Lung (tissue), 11 donors: ENCODE measurements at regions not wholly inside any gene's neighbourhood (a gene's known extent, or its start where the extent isn't known, plus 50 kb on each side); places are given as distances from the start of the nearest gene placed in this dataset.

Experiments used
- ATAC-seq: fragments of 200-7000 bp; cut with Tn5 transposase; one replicate; pipeline ENCODE4 v1.9.1; 2020; ENCODE audit warnings: moderate number of reproducible peaks; ENCODE audit not compliant: insufficient read depth, low FRiP score
- DNase-seq, 3 donors: peaks; one replicate each; pipeline ENCODE4 v3.0.0-alpha.2; 2013 to 2017
- H3K27ac ChIP-seq, 2 donors: one replicate each; pipeline ENCODE4 v1.5.1; 2013; ENCODE audit warnings: mild to moderate bottlenecking in 2 of 2, moderate library complexity in 2 of 2, control low read depth in 1 of 2, inconsistent platforms in 1 of 2, low read depth in 1 of 2, low read length in 1 of 2
- H3K27me3 ChIP-seq, 3 donors: one replicate each; pipeline ENCODE4 v1.5.1; 2013; ENCODE audit warnings: low read length in 2 of 3; ENCODE audit not compliant: control insufficient read depth in 3 of 3, insufficient read depth in 3 of 3
- H3K36me3 ChIP-seq, 4 donors: one replicate each; pipeline ENCODE4 v1.5.1; 2013; ENCODE audit warnings: low read length in 4 of 4, mild to moderate bottlenecking in 1 of 4, moderate library complexity in 1 of 4; ENCODE audit not compliant: control insufficient read depth in 4 of 4, insufficient read depth in 4 of 4
- H3K4me1 ChIP-seq, 5 donors: one replicate each; pipeline ENCODE4 v1.5.1; 2013; ENCODE audit warnings: low read length in 5 of 5, mild to moderate bottlenecking in 2 of 5, moderate library complexity in 1 of 5; ENCODE audit not compliant: control insufficient read depth in 5 of 5, insufficient read depth in 5 of 5
- H3K4me3 ChIP-seq: one replicate; pipeline ENCODE4 v1.5.1; 2013; ENCODE audit warnings: mild to moderate bottlenecking, control low read depth, moderate library complexity
- H3K9ac ChIP-seq, 2 donors: one replicate each; pipeline ENCODE4 v1.5.1; 2013; ENCODE audit warnings: low read length in 2 of 2, control low read depth in 1 of 2; ENCODE audit not compliant: insufficient read depth in 1 of 2
- H3K9me3 ChIP-seq, 4 donors: one replicate each; pipeline ENCODE4 v1.5.1; 2013; ENCODE audit warnings: low read length in 3 of 4, mild to moderate bottlenecking in 1 of 4, moderate library complexity in 1 of 4; ENCODE audit not compliant: control insufficient read depth in 4 of 4, insufficient read depth in 3 of 4
- WGBS, 2 donors: extraction: QIAGEN DNeasy Blood & Tissue Kit; methylation state at CpG; one replicate each; pipeline ENCODE4 v1.1.7; 2013; 5-methylcytosine and 5-hydroxymethylcytosine counted together
- TF ChIP-seq, protein P1 (sequence below): IDR thresholded peaks from 2 replicates; pipeline ENCODE4 v1.5.1; 2012; ENCODE audit warnings: mild to moderate bottlenecking; ENCODE audit errors: control extremely low read depth, extremely low read depth
- donor health status: control.
- donor health status: control.
- donor health status: Bipolar disorder and iron deficiency.
- donor health status: healthy.
- donor health status: DM: yes; HTN: yes; CAD: no.

DNA sequence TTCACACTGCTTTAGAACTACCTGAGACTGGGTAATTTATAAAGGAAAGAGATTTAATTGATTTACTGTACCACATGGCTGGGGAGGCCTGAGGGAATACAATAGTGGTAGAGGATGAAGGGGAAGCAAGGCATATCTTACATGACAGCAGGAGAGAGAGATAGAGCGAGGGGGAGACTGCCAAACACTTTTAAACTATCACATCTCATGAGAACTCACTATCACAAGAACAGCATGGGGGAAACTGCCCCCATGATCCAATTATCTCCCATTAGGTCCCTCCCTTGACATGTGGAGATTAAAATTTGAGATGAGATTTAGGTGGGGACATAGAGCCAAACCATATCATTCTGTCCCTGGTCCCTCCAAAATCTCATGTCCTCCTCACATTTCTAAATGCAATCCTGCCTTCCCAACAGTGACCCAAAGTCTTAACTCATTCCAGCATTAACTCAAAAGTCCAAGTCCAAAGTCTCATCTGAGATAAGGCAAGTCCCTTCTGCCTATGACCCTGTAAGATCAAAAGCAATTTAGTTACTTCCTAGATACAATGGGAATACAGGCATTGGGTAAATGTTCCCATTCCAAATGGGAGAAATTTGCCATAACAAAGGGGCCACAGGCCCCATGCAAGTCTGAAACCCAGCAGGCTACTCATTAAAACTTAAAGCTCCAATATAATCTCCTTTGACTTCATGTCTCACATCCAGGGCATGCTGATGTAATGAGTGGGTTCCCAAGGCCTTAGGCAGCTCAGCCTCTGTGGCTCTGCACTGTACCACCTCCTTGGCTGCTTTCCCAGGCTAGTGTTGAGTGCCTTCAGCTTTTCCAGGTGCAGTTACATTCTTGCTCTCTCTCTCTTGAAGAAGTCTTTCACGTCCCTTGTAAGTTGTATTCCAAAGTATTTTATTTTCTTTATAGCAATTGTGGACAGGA is 481.7 kb upstream of the TGFBR2 start:
- no peak for ATAC-seq
- H3K27ac ChIP-seq = no peak overlapping the region
- peaks cover 0 to 2% (median 0%) of the 10 kb centered on the region in 5 donors for H3K4me1 ChIP-seq
- peak; percentile 56 to 87 (median 67) for DNase-seq
- no peaks in the 10 kb centered on the region for H3K36me3 ChIP-seq
- H3K9ac ChIP-seq = no peak overlapping the region
- no peaks in the 10 kb centered on the region for H3K27me3 ChIP-seq
- H3K9me3 ChIP-seq = peaks cover 0 to 2% (median 0%) of the 10 kb centered on the region in 4 donors
- WGBS, 2 donors = 78 to 91% methylated on average over 2 of the region's 2 CpGs
- no peak overlapping the region for H3K4me3 ChIP-seq
- TF ChIP-seq, protein P1, sequence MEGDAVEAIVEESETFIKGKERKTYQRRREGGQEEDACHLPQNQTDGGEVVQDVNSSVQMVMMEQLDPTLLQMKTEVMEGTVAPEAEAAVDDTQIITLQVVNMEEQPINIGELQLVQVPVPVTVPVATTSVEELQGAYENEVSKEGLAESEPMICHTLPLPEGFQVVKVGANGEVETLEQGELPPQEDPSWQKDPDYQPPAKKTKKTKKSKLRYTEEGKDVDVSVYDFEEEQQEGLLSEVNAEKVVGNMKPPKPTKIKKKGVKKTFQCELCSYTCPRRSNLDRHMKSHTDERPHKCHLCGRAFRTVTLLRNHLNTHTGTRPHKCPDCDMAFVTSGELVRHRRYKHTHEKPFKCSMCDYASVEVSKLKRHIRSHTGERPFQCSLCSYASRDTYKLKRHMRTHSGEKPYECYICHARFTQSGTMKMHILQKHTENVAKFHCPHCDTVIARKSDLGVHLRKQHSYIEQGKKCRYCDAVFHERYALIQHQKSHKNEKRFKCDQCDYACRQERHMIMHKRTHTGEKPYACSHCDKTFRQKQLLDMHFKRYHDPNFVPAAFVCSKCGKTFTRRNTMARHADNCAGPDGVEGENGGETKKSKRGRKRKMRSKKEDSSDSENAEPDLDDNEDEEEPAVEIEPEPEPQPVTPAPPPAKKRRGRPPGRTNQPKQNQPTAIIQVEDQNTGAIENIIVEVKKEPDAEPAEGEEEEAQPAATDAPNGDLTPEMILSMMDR = no peak

DNA sequence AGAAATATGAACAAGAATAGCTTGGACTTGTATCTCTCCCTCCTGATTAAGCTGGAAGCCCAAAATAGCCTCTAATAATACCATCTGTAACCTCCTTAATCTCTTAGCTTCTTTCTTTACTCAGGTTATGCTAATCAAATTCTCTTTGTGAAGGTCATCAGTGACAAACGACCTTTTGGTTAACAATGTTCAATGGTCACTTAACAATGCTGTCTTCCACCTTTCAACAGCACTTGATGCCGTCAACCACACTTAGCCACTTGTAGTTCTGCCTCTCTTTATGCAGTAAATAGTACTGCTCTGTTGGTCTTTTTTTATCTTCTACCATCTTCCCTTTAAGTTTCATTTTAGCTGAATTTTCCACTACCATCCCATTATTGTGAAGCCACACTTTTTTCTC is 476.6 kb upstream of the TGFBR2 start:
- no peak for DNase-seq
- H3K9ac ChIP-seq = no peak overlapping the region
- WGBS, 2 donors = 54 to 81% methylated on average over 2 of the region's 2 CpGs
- peaks cover 0 to 2% (median 0%) of the 10 kb centered on the region in 4 donors for H3K9me3 ChIP-seq
- no peaks in the 10 kb centered on the region for H3K4me1 ChIP-seq
- ATAC-seq = no peak
- TF ChIP-seq, protein P1 = no peak
- H3K4me3 ChIP-seq = no peak overlapping the region
- H3K36me3 ChIP-seq = no peaks in the 10 kb centered on the region
- H3K27me3 ChIP-seq = no peaks in the 10 kb centered on the region
- H3K27ac ChIP-seq = no peak overlapping the region

DNA sequence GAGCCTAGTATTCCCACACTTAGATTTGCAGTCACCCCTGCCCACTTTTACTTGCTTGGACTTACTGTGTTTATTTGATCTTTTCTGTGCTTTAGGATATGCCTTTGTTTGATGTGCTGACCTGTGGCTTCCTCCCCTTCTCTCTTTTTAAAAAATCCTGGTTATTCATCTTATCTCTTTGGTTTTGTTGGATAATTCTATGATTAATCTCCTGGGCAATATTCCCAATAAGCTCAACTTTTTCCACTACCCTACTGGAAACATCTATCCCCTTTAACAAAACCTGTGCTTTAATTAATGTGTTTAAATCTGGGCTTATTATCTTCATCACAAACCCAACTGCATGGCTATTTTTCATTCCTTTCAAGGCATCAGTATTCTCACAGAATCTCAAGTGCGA is 476.0 kb upstream of the TGFBR2 start:
- no peak for ATAC-seq
- Histone ChIP-seq H3K9me3 (peaks cover 0 to 2% (median 0%) of the 10 kb centered on the region in 4 donors), H3K27me3 (no peaks in the 10 kb centered on the region), H3K36me3 (no peaks in the 10 kb centered on the region), H3K27ac (no peak overlapping the region), H3K4me3 (no peak overlapping the region), H3K9ac (no peak overlapping the region), H3K4me1 (no peaks in the 10 kb centered on the region)
- TF ChIP-seq, protein P1 = no peak
- no peak for DNase-seq
- 96 to 97% methylated on average over 1 of the region's 1 CpG for WGBS, 2 donors
